Esophagus (tissue), 2 donors: ENCODE measurements at regions not wholly inside any gene's neighbourhood (a gene's known extent, or its start where the extent isn't known, plus 50 kb on each side); places are given as distances from the start of the nearest gene placed in this dataset.

Experiments used
- H3K27ac ChIP-seq, 2 donors: one replicate each; pipeline ENCODE4 v1.5.1; 2013; ENCODE audit warnings: low read depth in 2 of 2, mild to moderate bottlenecking in 2 of 2, inconsistent platforms in 1 of 2, low read length in 1 of 2, moderate library complexity in 1 of 2
- H3K27me3 ChIP-seq, 2 donors: one replicate each; pipeline ENCODE4 v1.6.1; 2013; ENCODE audit warnings: low read length in 2 of 2, control low read depth in 1 of 2, mild to moderate bottlenecking in 1 of 2; ENCODE audit not compliant: insufficient read depth in 2 of 2, control insufficient read depth in 1 of 2
- H3K36me3 ChIP-seq, 2 donors: one replicate each; pipeline ENCODE4 v1.6.1; 2013; ENCODE audit warnings: low read length in 1 of 2; ENCODE audit not compliant: control insufficient read depth in 2 of 2, insufficient read depth in 2 of 2
- H3K4me1 ChIP-seq, 2 donors: one replicate each; pipeline ENCODE4 v1.6.1; 2013; ENCODE audit warnings: low read length in 1 of 2; ENCODE audit not compliant: control insufficient read depth in 2 of 2, insufficient read depth in 2 of 2
- H3K4me3 ChIP-seq, 2 donors: one replicate each; pipeline ENCODE4 v1.5.1; 2013; ENCODE audit warnings: low read length in 2 of 2, mild to moderate bottlenecking in 2 of 2, low read depth in 1 of 2, moderate library complexity in 1 of 2
- H3K9me3 ChIP-seq, 2 donors: one replicate each; pipeline ENCODE4 v1.6.1; 2013; ENCODE audit warnings: mild to moderate bottlenecking in 2 of 2, low read depth in 1 of 2, low read length in 1 of 2, moderate library complexity in 1 of 2; ENCODE audit not compliant: control insufficient read depth in 2 of 2, insufficient read depth in 1 of 2
- WGBS, 2 donors: extraction: QIAGEN DNeasy Blood & Tissue Kit; methylation state at CpG; one replicate each; pipeline ENCODE4 v1.1.7; 2013; 5-methylcytosine and 5-hydroxymethylcytosine counted together
- donor health status: healthy with polysubstance abuse.
- donor health status: Bipolar disorder and iron deficiency.

DNA sequence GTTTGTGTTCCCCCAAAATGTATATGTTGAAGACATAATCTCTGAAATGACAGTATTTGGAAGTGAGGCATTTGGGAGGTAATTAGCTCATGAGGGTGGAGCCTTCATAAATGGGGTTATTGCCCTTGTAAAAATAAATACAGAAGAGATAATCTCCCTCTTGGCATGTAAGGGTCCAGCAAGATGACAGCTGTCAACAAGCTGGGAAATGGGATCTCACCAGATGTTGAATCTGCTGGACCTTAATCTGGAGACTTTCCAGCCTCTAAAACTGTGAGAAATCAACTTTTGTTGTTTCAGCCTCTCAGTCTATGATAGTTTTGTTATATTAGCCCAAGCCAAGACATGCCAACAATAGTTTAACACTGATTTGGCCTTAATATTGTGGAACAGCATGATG, 438.2 kb upstream of the PCDH7 start:
- no peaks in the 10 kb centered on the region for H3K36me3 ChIP-seq
- H3K9me3 ChIP-seq, result no peaks in the 10 kb centered on the region
- H3K4me3 ChIP-seq, result no peak overlapping the region
- no peak overlapping the region for H3K27ac ChIP-seq
- H3K27me3 ChIP-seq, result no peaks in the 10 kb centered on the region
- no peaks in the 10 kb centered on the region for H3K4me1 ChIP-seq

GRCh38 chr4:30283336-30283735, 436.8 kb upstream of the PCDH7 start:
- WGBS, 2 donors, result 49 to 59% methylated on average over 3 of the region's 3 CpGs
- Histone ChIP-seq H3K27me3 (no peaks in the 10 kb centered on the region), H3K27ac (no peak overlapping the region), H3K4me3 (no peak overlapping the region), H3K36me3 (no peaks in the 10 kb centered on the region), H3K4me1 (no peaks in the 10 kb centered on the region), H3K9me3 (no peaks in the 10 kb centered on the region)

DNA sequence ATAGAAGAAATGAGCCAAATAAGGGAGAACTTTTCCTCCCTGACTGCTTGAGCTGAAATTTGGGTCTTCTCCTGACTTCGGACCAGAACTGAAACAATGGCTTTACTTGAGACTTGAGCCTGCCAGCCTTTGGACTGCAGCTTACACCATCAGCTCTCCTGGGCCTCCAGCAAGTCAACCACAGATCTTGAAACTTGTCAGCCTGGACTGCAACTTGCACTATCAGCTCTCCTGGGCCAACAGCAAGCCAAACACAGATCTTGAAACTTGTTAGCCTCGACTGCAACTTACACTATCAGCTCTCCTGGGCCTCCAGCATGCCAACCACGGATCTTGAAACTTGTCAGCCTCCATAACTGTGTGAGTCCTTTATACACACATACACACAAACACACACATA, 425.9 kb upstream of the PCDH7 start:
- H3K4me1 ChIP-seq, result no peaks in the 10 kb centered on the region
- WGBS, 2 donors, result 58 to 72% methylated on average over 3 of the region's 3 CpGs
- H3K4me3 ChIP-seq, result no peak overlapping the region
- H3K36me3 ChIP-seq, result no peaks in the 10 kb centered on the region
- H3K9me3 ChIP-seq, result no peaks in the 10 kb centered on the region
- no peaks in the 10 kb centered on the region for H3K27me3 ChIP-seq
- H3K27ac ChIP-seq, result no peak overlapping the region

- no peaks in the 10 kb centered on the region for H3K36me3 ChIP-seq
- no peaks in the 10 kb centered on the region for H3K27me3 ChIP-seq
- WGBS, 2 donors, result 73 to 79% methylated on average over 5 of the region's 5 CpGs
- no peaks in the 10 kb centered on the region for H3K4me1 ChIP-seq
- no peak overlapping the region for H3K4me3 ChIP-seq
- no peaks in the 10 kb centered on the region for H3K9me3 ChIP-seq
- no peak overlapping the region for H3K27ac ChIP-seq
Measured at GRCh38 chr4:30295652-30296051, 424.5 kb upstream of the PCDH7 start.

GRCh38 chr4:30314001-30314400, 406.2 kb upstream of the PCDH7 start:
- no peaks in the 10 kb centered on the region for H3K27me3 ChIP-seq
- H3K36me3 ChIP-seq, result no peaks in the 10 kb centered on the region
- H3K4me3 ChIP-seq, result no peak overlapping the region
- H3K9me3 ChIP-seq, result no peaks in the 10 kb centered on the region
- H3K4me1 ChIP-seq, result no peaks in the 10 kb centered on the region
- no peak overlapping the region for H3K27ac ChIP-seq

GRCh38 chr4:30330894-30331652, 389.1 kb upstream of the PCDH7 start:
- Histone ChIP-seq H3K4me1 (no peaks in the 10 kb centered on the region), H3K27me3 (no peaks in the 10 kb centered on the region), H3K27ac (no peak overlapping the region), H3K9me3 (peaks cover 0 to 6% of the 10 kb centered on the region in 2 donors), H3K36me3 (no peaks in the 10 kb centered on the region), H3K4me3 (no peak overlapping the region)
- 80 to 82% methylated on average over 6 of the region's 6 CpGs for WGBS, 2 donors

- Histone ChIP-seq H3K9me3 (no peaks in the 10 kb centered on the region), H3K36me3 (no peaks in the 10 kb centered on the region), H3K27me3 (no peaks in the 10 kb centered on the region), H3K4me1 (no peaks in the 10 kb centered on the region), H3K4me3 (no peak overlapping the region), H3K27ac (no peak overlapping the region)
- 29 to 46% methylated on average over 1 of the region's 1 CpG for WGBS, 2 donors
Measured at GRCh38 chr4:30341731-30342130, 378.4 kb upstream of the PCDH7 start.

DNA sequence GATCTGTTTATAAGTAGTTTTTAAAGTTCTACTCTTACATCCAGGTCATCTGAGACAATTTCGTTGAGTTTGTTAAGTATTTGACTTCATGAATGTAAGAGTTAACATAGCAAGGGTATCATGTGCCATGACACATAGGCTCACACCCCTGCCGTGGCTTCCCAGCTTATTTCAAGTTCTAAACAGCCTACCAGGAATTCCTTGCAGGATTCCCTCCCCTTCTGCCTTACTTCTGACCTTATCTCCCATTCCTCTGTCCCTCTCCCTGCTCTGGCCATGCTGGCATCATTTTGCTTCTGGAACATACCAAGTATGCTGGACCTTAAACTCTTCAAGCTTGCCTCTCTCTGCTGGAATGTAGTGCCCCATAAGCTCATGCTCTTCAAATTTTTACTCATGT, 369.9 kb upstream of the PCDH7 start:
- Histone ChIP-seq H3K27ac (no peak overlapping the region), H3K36me3 (no peaks in the 10 kb centered on the region), H3K4me3 (no peak overlapping the region), H3K27me3 (no peaks in the 10 kb centered on the region), H3K9me3 (no peaks in the 10 kb centered on the region), H3K4me1 (no peaks in the 10 kb centered on the region)
- WGBS, 2 donors, result 54 to 55% methylated on average over 2 of the region's 2 CpGs

DNA sequence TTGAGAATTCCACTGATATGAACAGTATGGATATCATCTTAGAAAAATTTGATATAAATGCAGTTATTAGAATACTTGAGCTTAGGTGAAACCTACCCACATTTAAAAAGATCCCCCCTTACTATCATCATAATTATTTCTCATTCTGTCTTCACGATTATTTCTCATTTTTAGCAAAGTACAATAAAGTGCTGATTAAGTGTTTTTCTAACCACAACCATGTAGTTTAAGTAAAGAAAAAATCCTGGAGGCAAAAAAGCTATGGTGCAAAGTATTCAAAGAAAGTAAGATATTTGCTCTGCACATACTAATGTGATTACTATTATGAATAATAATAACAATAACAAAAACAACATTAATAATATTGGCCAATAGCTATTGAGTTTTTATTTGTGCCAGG, 365.6 kb upstream of the PCDH7 start:
- no peaks in the 10 kb centered on the region for H3K36me3 ChIP-seq
- H3K4me3 ChIP-seq, result no peak overlapping the region
- H3K4me1 ChIP-seq, result no peaks in the 10 kb centered on the region
- 66 to 73% methylated on average over 1 of the region's 1 CpG for WGBS, 2 donors
- H3K9me3 ChIP-seq, result no peaks in the 10 kb centered on the region
- H3K27ac ChIP-seq, result no peak overlapping the region
- H3K27me3 ChIP-seq, result no peaks in the 10 kb centered on the region

- no peaks in the 10 kb centered on the region for H3K27me3 ChIP-seq
- H3K4me1 ChIP-seq, result no peaks in the 10 kb centered on the region
- 61 to 73% methylated on average over 2 of the region's 2 CpGs for WGBS, 2 donors
- H3K9me3 ChIP-seq, result peaks cover 0 to 5% of the 10 kb centered on the region in 2 donors
- H3K27ac ChIP-seq, result no peak overlapping the region
- H3K4me3 ChIP-seq, result no peak overlapping the region
- no peaks in the 10 kb centered on the region for H3K36me3 ChIP-seq
Measured at GRCh38 chr4:30362436-30362835, 357.7 kb upstream of the PCDH7 start.
